Uterus (tissue), 3 donors: ENCODE measurements at regions not wholly inside any gene's neighbourhood (a gene's known extent, or its start where the extent isn't known, plus 50 kb on each side); places are given as distances from the start of the nearest gene placed in this dataset.
"Not testable (repeated sequence)": the region's sequence is repeated elsewhere in the genome, so short reads cannot be mapped to it uniquely, and the experiment has no call there.

Experiments
- DNase-seq, 2 donors: peaks; one replicate each; pipeline ENCODE4 v3.0.0-alpha.2; 2019 to 2020
- H3K27ac ChIP-seq, 2 donors: fragments of 200-600 bp; sonication (generic); 1 replicate in 1 of 2; 2 replicates in 1 of 2; pipeline ENCODE4 v1.5.1; 2016 to 2018
- H3K27me3 ChIP-seq, 2 donors: fragments of 200-600 bp; sonication (generic); one replicate each; pipeline ENCODE4 v1.5.1; 2018 to 2019; ENCODE audit warnings: control low read depth in 1 of 2
- H3K36me3 ChIP-seq, 2 donors: fragments of 200-600 bp; sonication (generic); one replicate each; pipeline ENCODE4 v1.5.1; 2019; ENCODE audit warnings: control low read depth in 1 of 2
- H3K4me1 ChIP-seq, 2 donors: fragments of 200-600 bp; sonication (generic); one replicate each; pipeline ENCODE4 v1.5.1; 2018 to 2019; ENCODE audit warnings: control low read depth in 1 of 2
- H3K4me3 ChIP-seq, 2 donors: fragments of 200-600 bp; sonication (generic); 1 replicate in 1 of 2; 2 replicates in 1 of 2; pipeline ENCODE4 v1.5.1; 2018 to 2019; ENCODE audit warnings: mild to moderate bottlenecking in 1 of 2
- H3K9me3 ChIP-seq, 2 donors: fragments of 200-600 bp; sonication (generic); one replicate each; pipeline ENCODE4 v1.5.1; 2019; ENCODE audit warnings: control low read depth in 1 of 2
- CTCF ChIP-seq, 4 experiments: fragments of 200-600 bp in 2 of 4; fragments of 450-650 bp in 2 of 4; sonication (generic) in 2 of 4; IDR thresholded peaks; one replicate each; pipeline ENCODE4 v1.5.1; 2016 to 2019; ENCODE audit warnings: antibody characterized with exemption in 4 of 4, mild to moderate bottlenecking in 2 of 4, moderate library complexity in 1 of 4
- POLR2A ChIP-seq, 2 donors: fragments of 450-650 bp; IDR thresholded peaks; one replicate each; pipeline ENCODE4 v1.6.1; 2016; ENCODE audit warnings: antibody characterized with exemption in 2 of 2, mild to moderate bottlenecking in 1 of 2, moderate library complexity in 1 of 2
- intact Hi-C: fragments of 100-400 bp; cut with DNase I; formaldehyde crosslinking; loops from one replicate; pipeline ENCODE4 v1.15.1; 2023; ENCODE audit warnings: low total_unique reads
- donor health status: DM: yes; HTN: yes; CAD: no.

- Histone ChIP-seq H3K4me3 (no peak overlapping the region), H3K36me3 (no peaks in the 10 kb centered on the region), H3K4me1 (no peaks in the 10 kb centered on the region), H3K9me3 (no peaks in the 10 kb centered on the region), H3K27ac (no peak overlapping the region), H3K27me3 (no peaks in the 10 kb centered on the region)
- no peak for TF ChIP-seq POLR2A (IDR thresholded peaks at IDR 0.05)
- TF ChIP-seq CTCF (IDR thresholded peaks at IDR 0.05), result no peak
- intact Hi-C loops, result no loop called here
- no peak for DNase-seq
Measured at GRCh38 chr3:78506061-78506460, 1261.7 kb downstream of the ROBO1 start.

DNA sequence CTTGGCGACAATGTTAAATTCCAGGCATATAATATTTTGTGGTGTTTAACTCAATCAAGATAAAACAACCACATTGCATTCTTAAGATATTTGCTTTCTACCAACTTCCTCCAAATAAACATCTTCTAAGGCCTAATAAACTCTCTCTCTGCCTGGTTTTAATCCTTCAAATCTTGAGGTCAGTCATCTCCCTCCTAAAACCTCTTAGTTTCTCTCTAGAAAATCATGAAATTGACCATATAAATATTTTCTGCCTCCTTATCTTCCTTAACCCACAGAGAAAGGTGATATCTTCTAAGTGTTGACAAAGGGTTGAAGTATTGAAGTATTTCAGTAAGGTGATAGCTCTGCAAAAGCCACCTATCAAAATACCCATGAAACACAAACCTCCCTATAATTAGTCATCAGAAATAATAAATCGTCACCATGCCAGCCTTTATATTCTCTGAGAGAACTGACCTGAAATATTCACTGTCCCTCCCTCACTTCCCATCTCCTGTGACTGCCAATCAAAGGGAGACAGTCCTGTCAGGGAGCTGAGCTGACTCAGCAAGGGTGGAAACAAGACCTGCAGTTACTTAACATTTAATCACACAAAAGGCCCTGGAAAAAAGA, 1261.1 kb downstream of the ROBO1 start:
- intact Hi-C loops, result no loop called here
- Histone ChIP-seq H3K36me3 (no peaks in the 10 kb centered on the region), H3K4me3 (no peak overlapping the region), H3K9me3 (no peaks in the 10 kb centered on the region), H3K27me3 (no peaks in the 10 kb centered on the region), H3K4me1 (no peaks in the 10 kb centered on the region), H3K27ac (no peak overlapping the region)
- no peak for TF ChIP-seq POLR2A (IDR thresholded peaks at IDR 0.05)
- TF ChIP-seq CTCF (IDR thresholded peaks at IDR 0.05), result no peak
- DNase-seq, result no peak

DNA sequence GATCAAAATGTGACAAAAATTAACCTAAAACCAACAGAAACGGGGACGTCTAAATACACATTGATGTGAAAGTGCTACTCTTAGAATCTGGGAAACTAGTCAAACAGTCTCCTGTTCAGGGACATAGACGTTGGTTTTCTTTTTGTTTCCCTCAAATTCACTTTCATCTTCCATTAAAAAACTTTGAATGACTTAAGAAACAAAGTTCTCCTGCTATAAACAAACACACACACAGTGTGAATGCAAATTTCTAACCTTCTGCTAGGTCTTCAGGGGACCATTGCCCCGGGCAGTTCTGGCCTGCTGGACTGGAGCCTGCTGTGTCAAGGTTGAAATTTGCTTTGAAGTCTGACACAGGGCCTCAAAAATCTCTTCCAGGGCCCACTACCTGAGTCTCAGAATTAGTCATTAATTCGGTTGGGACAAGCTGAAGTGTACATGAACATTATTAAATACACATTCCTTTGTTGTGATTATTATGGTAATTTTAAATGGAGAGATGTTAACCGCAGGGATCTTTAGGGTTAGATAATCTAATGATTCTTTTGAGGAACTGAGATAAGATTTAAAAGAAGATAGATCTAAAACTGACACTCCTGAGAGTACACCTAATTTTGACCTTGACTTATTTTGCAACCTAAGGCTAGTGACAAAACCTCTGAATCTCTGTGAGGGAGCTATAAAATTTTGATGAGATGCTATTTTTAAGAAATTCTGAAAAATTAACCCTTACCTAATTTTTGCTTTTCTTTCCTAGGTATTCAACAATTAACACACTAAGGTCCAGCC, 1260.4 kb downstream of the ROBO1 start:
- intact Hi-C loops, result no loop called here
- no peak for DNase-seq

DNA sequence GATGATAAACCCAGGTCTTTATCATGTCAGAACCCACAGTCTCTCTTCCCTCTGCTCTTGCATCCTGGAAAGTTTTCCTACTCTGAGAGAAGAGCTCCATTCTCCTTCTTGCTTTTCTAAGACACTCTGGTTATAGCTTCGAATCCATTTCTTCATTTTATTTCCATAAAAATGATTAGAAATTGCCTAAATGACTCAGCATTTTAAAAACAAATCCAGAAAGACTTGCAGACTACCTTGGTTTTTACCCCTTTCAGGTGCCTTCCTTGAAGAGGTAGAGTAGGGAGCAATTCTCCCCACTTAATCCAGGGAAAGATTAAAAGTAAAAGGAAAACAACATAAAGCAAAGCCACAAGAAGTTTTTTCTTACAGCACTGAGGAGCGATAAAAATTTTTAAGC, 1256.0 kb downstream of the ROBO1 start:
- Histone ChIP-seq H3K9me3 (no peaks in the 10 kb centered on the region), H3K4me3 (no peak overlapping the region), H3K4me1 (no peaks in the 10 kb centered on the region), H3K36me3 (no peaks in the 10 kb centered on the region), H3K27me3 (no peaks in the 10 kb centered on the region), H3K27ac (no peak overlapping the region)
- DNase-seq, result no peak
- intact Hi-C loops, result no loop called here
- TF ChIP-seq POLR2A (IDR thresholded peaks at IDR 0.05) (no peak), CTCF (IDR thresholded peaks at IDR 0.05) (no peak)

More for the DNA sequence above, 1260.4 kb downstream of the ROBO1 start:
- no peak overlapping the region for H3K4me3 ChIP-seq
- no peaks in the 10 kb centered on the region for H3K4me1 ChIP-seq
- TF ChIP-seq CTCF (IDR thresholded peaks at IDR 0.05) (no peak), POLR2A (IDR thresholded peaks at IDR 0.05) (no peak)
- H3K27ac ChIP-seq, result no peak overlapping the region
- H3K9me3 ChIP-seq, result no peaks in the 10 kb centered on the region
- H3K36me3 ChIP-seq, result no peaks in the 10 kb centered on the region
- H3K27me3 ChIP-seq, result no peaks in the 10 kb centered on the region

- H3K4me1 ChIP-seq, H3K36me3 ChIP-seq, H3K27me3 ChIP-seq, H3K4me3 ChIP-seq, DNase-seq, intact Hi-C loops, H3K9me3 ChIP-seq, H3K27ac ChIP-seq: not testable (repeated sequence)
Measured at GRCh38 chr3:78512786-78513185, 1255.0 kb downstream of the ROBO1 start.
